Loucy (cell line): ENCODE measurements at regions not wholly inside any gene's neighbourhood (a gene's known extent, or its start where the extent isn't known, plus 50 kb on each side); places are given as distances from the start of the nearest gene placed in this dataset.

Experiments
- CTCF ChIP-seq: fragments of 200-600 bp; sonication (generic); conservative IDR thresholded peaks from 2 replicates; pipeline ENCODE4 v1.5.1; 2014; ENCODE audit warnings: mild to moderate bottlenecking, antibody characterized with exemption, low read length
- EZH2phosphoT487 ChIP-seq: fragments of 200-600 bp; IDR thresholded peaks from 2 replicates; pipeline ENCODE4 v1.6.1; 2018; ENCODE audit warnings: antibody characterized with exemption, mild to moderate bottlenecking, moderate library complexity, borderline replicate concordance

DNA sequence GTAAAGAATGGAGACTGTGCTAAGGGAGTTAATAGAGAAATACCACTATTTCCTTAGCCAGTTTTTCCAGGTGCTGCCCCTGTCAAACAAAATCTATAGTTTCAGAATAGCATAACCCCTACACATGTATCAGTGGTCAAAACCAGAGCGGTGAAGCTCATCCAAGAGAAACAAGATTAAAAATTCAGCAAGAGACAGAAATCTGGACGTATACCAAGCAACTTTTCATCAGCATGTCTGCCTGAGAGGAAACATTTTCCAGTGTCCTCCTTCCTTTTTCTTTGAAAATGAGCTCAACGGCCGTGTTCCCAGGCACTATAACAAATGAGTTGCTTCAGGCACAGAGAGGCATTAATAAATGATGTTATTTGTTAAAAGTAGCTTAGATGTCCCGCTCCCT lies 416.5 kb downstream of the BCKDHB start:
- TF ChIP-seq CTCF (no peak), EZH2phosphoT487 (no peak)
